ENCODE measurements at regions not wholly inside any gene's neighbourhood (a gene's known extent, or its start where the extent isn't known, plus 50 kb on each side); places are given as distances from the start of the nearest gene placed in this dataset.

GRCh38 chr10:89949496-89949895 is 248.1 kb downstream of the KIF20B start:
- TF ChIP-seq, protein P1, sequence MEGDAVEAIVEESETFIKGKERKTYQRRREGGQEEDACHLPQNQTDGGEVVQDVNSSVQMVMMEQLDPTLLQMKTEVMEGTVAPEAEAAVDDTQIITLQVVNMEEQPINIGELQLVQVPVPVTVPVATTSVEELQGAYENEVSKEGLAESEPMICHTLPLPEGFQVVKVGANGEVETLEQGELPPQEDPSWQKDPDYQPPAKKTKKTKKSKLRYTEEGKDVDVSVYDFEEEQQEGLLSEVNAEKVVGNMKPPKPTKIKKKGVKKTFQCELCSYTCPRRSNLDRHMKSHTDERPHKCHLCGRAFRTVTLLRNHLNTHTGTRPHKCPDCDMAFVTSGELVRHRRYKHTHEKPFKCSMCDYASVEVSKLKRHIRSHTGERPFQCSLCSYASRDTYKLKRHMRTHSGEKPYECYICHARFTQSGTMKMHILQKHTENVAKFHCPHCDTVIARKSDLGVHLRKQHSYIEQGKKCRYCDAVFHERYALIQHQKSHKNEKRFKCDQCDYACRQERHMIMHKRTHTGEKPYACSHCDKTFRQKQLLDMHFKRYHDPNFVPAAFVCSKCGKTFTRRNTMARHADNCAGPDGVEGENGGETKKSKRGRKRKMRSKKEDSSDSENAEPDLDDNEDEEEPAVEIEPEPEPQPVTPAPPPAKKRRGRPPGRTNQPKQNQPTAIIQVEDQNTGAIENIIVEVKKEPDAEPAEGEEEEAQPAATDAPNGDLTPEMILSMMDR (IDR thresholded peaks at IDR 0.05), result no peak
- TF ChIP-seq POLR2A (IDR thresholded peaks at IDR 0.05), result no peak

All from body of pancreas (tissue), 4 donors.